HFFc6 (cell line): ENCODE measurements at regions not wholly inside any gene's neighbourhood (a gene's known extent, or its start where the extent isn't known, plus 50 kb on each side); places are given as distances from the start of the nearest gene placed in this dataset.

Experiments used
- DNase-seq: peaks from one replicate; pipeline ENCODE4 v3.0.0-alpha.2; 2018
- H3K27ac Mint-ChIP-seq: 2 replicates; pipeline ENCODE4 v1.8.0; 2020; ENCODE audit warnings: mild to moderate bottlenecking, mixed read lengths
- H3K27me3 Mint-ChIP-seq: 2 replicates; pipeline ENCODE4 v1.8.0; 2021; ENCODE audit warnings: mild to moderate bottlenecking, moderate library complexity, mixed read lengths; ENCODE audit not compliant: insufficient read depth
- H3K36me3 Mint-ChIP-seq: 2 replicates; pipeline ENCODE4 v1.8.0; 2021; ENCODE audit warnings: low read depth, mixed read lengths
- H3K4me1 Mint-ChIP-seq: 2 replicates; pipeline ENCODE4 v1.8.0; 2020; ENCODE audit warnings: low read depth, mixed read lengths
- H3K4me3 Mint-ChIP-seq: 2 replicates; pipeline ENCODE4 v1.8.0; 2020; ENCODE audit warnings: mild to moderate bottlenecking, moderate library complexity, mixed read lengths
- H3K9me3 Mint-ChIP-seq: 2 replicates; pipeline ENCODE4 v1.8.0; 2020; ENCODE audit warnings: mild to moderate bottlenecking, mixed read lengths
- TF ChIP-seq, protein P1 (sequence below): fragments of 200-600 bp; sonication (generic); IDR thresholded peaks from 2 replicates; pipeline ENCODE4 v1.5.0; 2021; ENCODE audit warnings: antibody characterized with exemption, mild to moderate bottlenecking

DNA sequence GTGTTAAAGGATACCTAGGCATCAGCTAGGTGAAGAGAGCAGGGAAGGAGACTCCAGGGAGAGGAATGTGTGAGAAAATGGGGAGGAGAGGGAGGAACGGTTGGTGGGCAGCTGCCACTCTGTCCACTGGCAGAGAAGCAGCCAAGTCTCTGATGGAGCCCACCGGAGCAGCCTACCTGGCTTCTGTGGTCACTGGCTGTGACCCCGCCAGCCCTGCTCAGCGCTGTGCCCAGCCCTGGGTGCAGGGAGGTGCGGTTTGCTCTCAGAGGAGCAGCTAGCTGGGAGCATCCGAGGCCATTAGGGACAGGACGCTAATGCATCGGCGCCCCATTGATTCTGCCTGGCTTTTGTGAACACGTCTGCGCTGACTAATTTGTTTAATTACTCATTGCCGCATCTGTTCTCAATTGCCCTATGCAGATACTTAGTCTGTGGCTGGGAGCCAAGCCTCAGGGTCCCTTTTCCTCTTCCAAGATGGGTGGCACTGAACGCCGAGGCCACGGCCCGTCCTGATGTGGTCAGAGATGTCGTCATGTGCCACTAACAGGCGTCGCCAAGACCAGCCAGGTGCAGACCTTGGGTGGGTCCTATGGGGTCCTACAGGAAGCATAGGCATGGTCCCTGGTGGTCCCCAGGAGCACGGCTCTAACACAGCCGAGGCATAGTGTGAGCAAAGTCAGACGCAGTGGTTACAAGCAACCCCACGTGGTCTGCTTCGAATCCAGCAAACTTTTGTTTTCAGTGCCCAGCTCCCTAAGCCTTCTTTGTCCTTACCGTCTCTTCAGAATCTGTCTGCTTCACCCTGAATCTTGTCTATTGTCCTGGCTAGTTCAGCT, 82.0 kb downstream of the RRM2 start:
- Mint-ChIP-seq H3K27ac (no peak overlapping the region; the same call in 1 of the 2 replicates), H3K27me3 (peaks cover 2% of the 10 kb centered on the region), H3K4me3 (peak overlapping the region; percentile 57; the same call in 1 of the 2 replicates), H3K4me1 (peaks cover 19% of the 10 kb centered on the region), H3K9me3 (peaks cover 9% of the 10 kb centered on the region; the same call in 1 of the 2 replicates), H3K36me3 (no peaks in the 10 kb centered on the region)
- DNase-seq, result peak; percentile 12
- TF ChIP-seq, protein P1, sequence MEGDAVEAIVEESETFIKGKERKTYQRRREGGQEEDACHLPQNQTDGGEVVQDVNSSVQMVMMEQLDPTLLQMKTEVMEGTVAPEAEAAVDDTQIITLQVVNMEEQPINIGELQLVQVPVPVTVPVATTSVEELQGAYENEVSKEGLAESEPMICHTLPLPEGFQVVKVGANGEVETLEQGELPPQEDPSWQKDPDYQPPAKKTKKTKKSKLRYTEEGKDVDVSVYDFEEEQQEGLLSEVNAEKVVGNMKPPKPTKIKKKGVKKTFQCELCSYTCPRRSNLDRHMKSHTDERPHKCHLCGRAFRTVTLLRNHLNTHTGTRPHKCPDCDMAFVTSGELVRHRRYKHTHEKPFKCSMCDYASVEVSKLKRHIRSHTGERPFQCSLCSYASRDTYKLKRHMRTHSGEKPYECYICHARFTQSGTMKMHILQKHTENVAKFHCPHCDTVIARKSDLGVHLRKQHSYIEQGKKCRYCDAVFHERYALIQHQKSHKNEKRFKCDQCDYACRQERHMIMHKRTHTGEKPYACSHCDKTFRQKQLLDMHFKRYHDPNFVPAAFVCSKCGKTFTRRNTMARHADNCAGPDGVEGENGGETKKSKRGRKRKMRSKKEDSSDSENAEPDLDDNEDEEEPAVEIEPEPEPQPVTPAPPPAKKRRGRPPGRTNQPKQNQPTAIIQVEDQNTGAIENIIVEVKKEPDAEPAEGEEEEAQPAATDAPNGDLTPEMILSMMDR, result no peak

- Mint-ChIP-seq H3K9me3 (peaks cover 9% of the 10 kb centered on the region; the same call in 1 of the 2 replicates), H3K4me1 (peaks cover 19% of the 10 kb centered on the region), H3K27ac (no peak overlapping the region), H3K4me3 (no peak overlapping the region), H3K27me3 (peaks cover 2% of the 10 kb centered on the region), H3K36me3 (no peaks in the 10 kb centered on the region)
- no peak for DNase-seq
- TF ChIP-seq, protein P1, result no peak
Measured at GRCh38 chr2:10205162-10205475, 82.6 kb downstream of the RRM2 start.

GRCh38 chr2:10208736-10209135, 86.2 kb downstream of the RRM2 start:
- no peak overlapping the region for H3K27ac Mint-ChIP-seq
- TF ChIP-seq, protein P1, result no peak
- no peak overlapping the region for H3K4me3 Mint-ChIP-seq
- no peaks in the 10 kb centered on the region for H3K9me3 Mint-ChIP-seq
- H3K27me3 Mint-ChIP-seq, result peaks cover 2% of the 10 kb centered on the region
- H3K4me1 Mint-ChIP-seq, result peaks cover 12% of the 10 kb centered on the region
- DNase-seq, result no peak
- no peaks in the 10 kb centered on the region for H3K36me3 Mint-ChIP-seq

GRCh38 chr2:10209406-10209935, 86.9 kb downstream of the RRM2 start:
- TF ChIP-seq, protein P1, result no peak
- Mint-ChIP-seq H3K4me3 (no peak overlapping the region), H3K27me3 (peaks cover 4% of the 10 kb centered on the region), H3K9me3 (no peaks in the 10 kb centered on the region), H3K27ac (no peak overlapping the region), H3K36me3 (no peaks in the 10 kb centered on the region), H3K4me1 (peaks cover 5% of the 10 kb centered on the region; the same call in 1 of the 2 replicates)
- DNase-seq, result no peak

GRCh38 chr2:10210336-10210735, 87.8 kb downstream of the RRM2 start:
- H3K4me1 Mint-ChIP-seq, result no peaks in the 10 kb centered on the region; the same call in 1 of the 2 replicates
- no peaks in the 10 kb centered on the region for H3K36me3 Mint-ChIP-seq
- DNase-seq, result no peak
- H3K27ac Mint-ChIP-seq, result no peak overlapping the region
- H3K4me3 Mint-ChIP-seq, result no peak overlapping the region
- TF ChIP-seq, protein P1, result no peak
- peaks cover 4% of the 10 kb centered on the region for H3K27me3 Mint-ChIP-seq
- H3K9me3 Mint-ChIP-seq, result no peaks in the 10 kb centered on the region
